ENCODE measurements at regions not wholly inside any gene's neighbourhood (a gene's known extent, or its start where the extent isn't known, plus 50 kb on each side); places are given as distances from the start of the nearest gene placed in this dataset.
A peak's percentile ranks its signal among the peaks of the same experiment; 100 is the strongest.

- intact Hi-C loops (cut with micrococcal nuclease) (no loop called here), dilution Hi-C loops (cut with MboI; ENCODE audit: extremely low pct_ligation_motif_present, low sequenced_read_pairs) (loop anchor here (25.0 kb wide), 1 partner anchor 414 kb away; no protein-coding TSS in a partner anchor)
- Histone ChIP-seq H3K4me1 (ENCODE audit: control insufficient read depth, extremely low read depth, insufficient read depth, low read length) (peaks cover 4% of the 10 kb centered on the region), H3K27ac (ENCODE audit: insufficient read depth, low read depth, low read length) (no peak overlapping the region), H3K9ac (replicated peaks; ENCODE audit: extremely low read depth, insufficient read depth, low read length) (no peak overlapping the region), H4K20me1 (replicated peaks; ENCODE audit: control insufficient read depth, extremely low read depth, insufficient read depth, low read length) (no peaks in the 10 kb centered on the region), H3K4me3 (replicated peaks in 1 of 3; ENCODE audit: insufficient read depth in 1 of 3, low read depth in 1 of 3, low read length in 3 of 3) (no peak overlapping the region), H3K79me2 (ENCODE audit: control insufficient read depth, insufficient read depth, low read length) (no peaks in the 10 kb centered on the region), H3K36me3 (ENCODE audit: control insufficient read depth in 2 of 2, extremely low read depth in 1 of 2, insufficient read depth in 2 of 2, low read length in 2 of 2) (no peaks in the 10 kb centered on the region), H3K4me2 (ENCODE audit: insufficient read depth, low read length) (no peak overlapping the region), H2AFZ (ENCODE audit: low read depth, low read length) (no peak overlapping the region), H3K9me1 (replicated peaks; ENCODE audit: control insufficient read depth, extremely low read depth, insufficient read depth, low read length) (no peaks in the 10 kb centered on the region), H3K9me3 (replicated peaks; ENCODE audit: control insufficient read depth, insufficient read depth, low read length) (no peaks in the 10 kb centered on the region), H3K27me3 (ENCODE audit: control insufficient read depth in 2 of 2, insufficient read depth in 2 of 2, low read length in 2 of 2) (peaks cover 5 to 6% of the 10 kb centered on the region in 2 experiments)
- POLR2A ChIA-PET = no interaction called here
- BruUV-seq (replicated peaks) = no TSS peak
- DNase-seq (ENCODE audit: low read depth, low spot score) (no peak), FAIRE-seq (peak; percentile 38)
- TF ChIP-seq POLR2A (IDR thresholded peaks at IDR 0.05; ENCODE audit: low read depth, low read length) (no peak), GATA2 (IDR thresholded peaks at IDR 0.05; ENCODE audit: insufficient read depth, insufficient read length, low read depth, low read length) (no peak), JUN (IDR thresholded peaks at IDR 0.05; ENCODE audit: borderline replicate concordance, insufficient read depth, insufficient read length, low read depth) (no peak), EZH2 (IDR thresholded peaks at IDR 0.05; ENCODE audit: borderline replicate concordance, low read depth, low read length, severe bottlenecking) (no peak), MYC (IDR thresholded peaks at IDR 0.05; ENCODE audit: low read depth, low read length) (no peak), CTCF (IDR thresholded peaks at IDR 0.05; ENCODE audit: extremely low read depth in 1 of 2, insufficient read depth in 1 of 2, low read depth in 1 of 2, low read length in 2 of 2) (no peak), FOS (IDR thresholded peaks at IDR 0.05; ENCODE audit: borderline replicate concordance, insufficient read depth, low read length) (no peak), POLR2AphosphoS5 (IDR thresholded peaks at IDR 0.05; ENCODE audit: insufficient read depth, low read depth, low read length) (no peak), MAX (IDR thresholded peaks at IDR 0.05; ENCODE audit: insufficient read depth, insufficient read length) (no peak)
- CTCF ChIA-PET = no interaction called here
These were observed 57.9 kb upstream of the ETS2 start for GRCh38 chr21:38747810-38748209.

All from endothelial cell of umbilical vein (primary cell).